Mesenchymal stem cell (in vitro differentiated cells and primary cell): ENCODE measurements at regions not wholly inside any gene's neighbourhood (a gene's known extent, or its start where the extent isn't known, plus 50 kb on each side); places are given as distances from the start of the nearest gene placed in this dataset.

Experiments used
- DNase-seq: peaks from one replicate; pipeline ENCODE4 v3.0.0-alpha.2; 2013
- H2AFZ ChIP-seq: one replicate; pipeline ENCODE4 v1.6.1; 2013; ENCODE audit warnings: low read depth, mild to moderate bottlenecking, control low read depth, inconsistent platforms, low read length, moderate library complexity
- H2AK5ac ChIP-seq: 2 replicates; pipeline ENCODE4 v1.6.1; 2013; ENCODE audit warnings: low read length, moderate library complexity, mild to moderate bottlenecking, inconsistent platforms; ENCODE audit not compliant: severe bottlenecking
- H2BK120ac ChIP-seq: one replicate; pipeline ENCODE4 v1.6.1; 2013; ENCODE audit warnings: low read depth, mild to moderate bottlenecking, inconsistent platforms, low read length, moderate library complexity
- H2BK12ac ChIP-seq, 2 experiments: one replicate each; pipeline ENCODE4 v1.6.1; 2013; ENCODE audit warnings: inconsistent platforms in 2 of 2, low read length in 2 of 2, mild to moderate bottlenecking in 2 of 2, moderate library complexity in 2 of 2, control low read depth in 1 of 2
- H2BK15ac ChIP-seq: one replicate; pipeline ENCODE4 v1.6.1; 2013; ENCODE audit warnings: mild to moderate bottlenecking, low read depth, inconsistent platforms; ENCODE audit not compliant: poor library complexity, severe bottlenecking
- H2BK5ac ChIP-seq: 2 replicates; pipeline ENCODE4 v1.6.1; 2013; ENCODE audit warnings: low read depth, mild to moderate bottlenecking, low read length, control low read depth, inconsistent platforms; ENCODE audit not compliant: poor library complexity, severe bottlenecking
- H3K14ac ChIP-seq, 2 experiments: one replicate each; pipeline ENCODE4 v1.6.1; 2013; ENCODE audit warnings: inconsistent platforms in 2 of 2, low read length in 2 of 2, control low read depth in 1 of 2, mild to moderate bottlenecking in 1 of 2, moderate library complexity in 1 of 2
- H3K18ac ChIP-seq, 2 experiments: one replicate each; pipeline ENCODE4 v1.6.1; 2013; ENCODE audit warnings: inconsistent platforms in 2 of 2, low read length in 2 of 2, control low read depth in 1 of 2, low read depth in 1 of 2, mild to moderate bottlenecking in 1 of 2
- H3K23ac ChIP-seq, 2 experiments: one replicate each; pipeline ENCODE4 v1.6.1; 2013; ENCODE audit warnings: inconsistent platforms in 2 of 2, low read length in 2 of 2, mild to moderate bottlenecking in 2 of 2, moderate library complexity in 2 of 2, control low read depth in 1 of 2
- H3K27ac ChIP-seq: 2 replicates; pipeline ENCODE4 v1.5.1; 2013; ENCODE audit warnings: mild to moderate bottlenecking, moderate library complexity, low read length, control low read depth, inconsistent platforms; ENCODE audit not compliant: poor library complexity, severe bottlenecking
- H3K27me3 ChIP-seq, 2 experiments: 2 replicates each; pipeline versions ENCODE4 v1.6.1 to v1.7.0; 2013; ENCODE audit warnings: low read length in 2 of 2, mild to moderate bottlenecking in 2 of 2, moderate library complexity in 2 of 2, control low read depth in 1 of 2, inconsistent platforms in 1 of 2; ENCODE audit not compliant: control insufficient read depth in 1 of 2, insufficient read depth in 1 of 2
- H3K36me3 ChIP-seq, 2 experiments: 2 replicates each; pipeline versions ENCODE4 v1.6.1 to v1.7.0; 2013; ENCODE audit warnings: low read length in 2 of 2, control low read depth in 1 of 2, inconsistent platforms in 1 of 2, low read depth in 1 of 2, mild to moderate bottlenecking in 1 of 2; ENCODE audit not compliant: insufficient read depth in 2 of 2, control insufficient read depth in 1 of 2
- H3K4ac ChIP-seq, 2 experiments: one replicate each; pipeline ENCODE4 v1.6.1; 2013; ENCODE audit warnings: inconsistent platforms in 2 of 2, low read length in 2 of 2, mild to moderate bottlenecking in 2 of 2, moderate library complexity in 2 of 2, control low read depth in 1 of 2, low read depth in 1 of 2
- H3K4me1 ChIP-seq: 2 replicates; pipeline ENCODE4 v1.6.1; 2013; ENCODE audit warnings: low read depth, low read length, control low read depth; ENCODE audit not compliant: control insufficient read depth, insufficient read depth
- H3K4me2 ChIP-seq: 2 replicates; pipeline ENCODE4 v1.6.1; 2013; ENCODE audit warnings: low read length, mild to moderate bottlenecking, inconsistent platforms; ENCODE audit not compliant: poor library complexity, severe bottlenecking
- H3K4me3 ChIP-seq, 2 experiments: 2 replicates each; pipeline versions ENCODE4 v1.5.1 to v1.7.0; 2013; ENCODE audit warnings: low read length in 2 of 2, mild to moderate bottlenecking in 2 of 2, control low read depth in 1 of 2, low read depth in 1 of 2; ENCODE audit not compliant: insufficient read depth in 1 of 2
- H3K79me1 ChIP-seq: replicated peaks from 2 replicates; pipeline ENCODE4 v1.6.1; 2013; ENCODE audit warnings: mild to moderate bottlenecking, control low read depth, low read length, inconsistent platforms; ENCODE audit not compliant: poor library complexity, severe bottlenecking
- H3K9ac ChIP-seq: 2 replicates; pipeline ENCODE4 v1.7.0; 2013; ENCODE audit warnings: mild to moderate bottlenecking, low read length, moderate library complexity
- H3K9me3 ChIP-seq: 2 replicates; pipeline ENCODE4 v1.7.0; 2013; ENCODE audit warnings: mild to moderate bottlenecking, low read length; ENCODE audit not compliant: control insufficient read depth
- H4K8ac ChIP-seq: one replicate; pipeline ENCODE4 v1.6.1; 2013; ENCODE audit warnings: inconsistent platforms, mild to moderate bottlenecking, low read length, moderate library complexity
- H4K91ac ChIP-seq: one replicate; pipeline ENCODE4 v1.6.1; 2013; ENCODE audit warnings: mild to moderate bottlenecking, low read length, inconsistent platforms
- WGBS: methylation state at CpG from one replicate; pipeline ENCODE4 v1.1.7; 2013; ENCODE audit warnings: mixed read lengths; 5-methylcytosine and 5-hydroxymethylcytosine counted together

DNA sequence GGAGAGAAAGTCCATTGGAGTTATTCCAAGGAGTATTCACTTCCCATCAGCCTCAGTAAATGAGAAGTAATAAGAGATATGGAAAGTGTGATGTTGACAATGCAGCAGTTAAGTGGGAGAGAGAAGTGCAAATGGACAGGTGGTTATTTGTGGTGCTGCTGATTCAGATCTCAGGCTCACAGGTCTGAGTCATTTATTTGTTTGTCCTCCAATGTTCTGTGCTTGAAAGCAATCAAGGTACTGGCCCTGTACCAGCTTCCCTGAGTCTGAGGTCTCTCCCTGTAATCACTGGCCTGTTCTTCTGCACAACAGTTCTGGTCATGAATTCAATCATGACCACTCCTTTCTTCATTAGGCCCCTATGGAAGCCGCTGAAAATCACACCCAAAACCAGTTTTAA is 827.7 kb downstream of the MAFB start:
- H3K36me3 ChIP-seq = no peaks in the 10 kb centered on the region
- no peak overlapping the region for H3K23ac ChIP-seq
- H4K91ac ChIP-seq = no peak overlapping the region
- H3K4me2 ChIP-seq = no peak overlapping the region
- H3K18ac ChIP-seq = no peak overlapping the region
- H2BK12ac ChIP-seq = no peak overlapping the region
- H2AFZ ChIP-seq = no peak overlapping the region
- no peak overlapping the region for H2BK5ac ChIP-seq
- no peak overlapping the region for H4K8ac ChIP-seq
- no peaks in the 10 kb centered on the region for H3K9me3 ChIP-seq
- no peak overlapping the region for H3K9ac ChIP-seq
- H3K27ac ChIP-seq = no peak overlapping the region
- H3K4me3 ChIP-seq = no peak overlapping the region
- no peak overlapping the region for H3K14ac ChIP-seq
- no peak overlapping the region for H2BK120ac ChIP-seq
- no peaks in the 10 kb centered on the region for H3K27me3 ChIP-seq
- no peak overlapping the region for H2BK15ac ChIP-seq
- no peak for DNase-seq
- 88% methylated on average over 1 of the region's 1 CpG for WGBS
- no peaks in the 10 kb centered on the region for H3K4me1 ChIP-seq
- no peaks in the 10 kb centered on the region for H3K79me1 ChIP-seq
- H3K4ac ChIP-seq = no peak overlapping the region
- H2AK5ac ChIP-seq = no peak overlapping the region

DNA sequence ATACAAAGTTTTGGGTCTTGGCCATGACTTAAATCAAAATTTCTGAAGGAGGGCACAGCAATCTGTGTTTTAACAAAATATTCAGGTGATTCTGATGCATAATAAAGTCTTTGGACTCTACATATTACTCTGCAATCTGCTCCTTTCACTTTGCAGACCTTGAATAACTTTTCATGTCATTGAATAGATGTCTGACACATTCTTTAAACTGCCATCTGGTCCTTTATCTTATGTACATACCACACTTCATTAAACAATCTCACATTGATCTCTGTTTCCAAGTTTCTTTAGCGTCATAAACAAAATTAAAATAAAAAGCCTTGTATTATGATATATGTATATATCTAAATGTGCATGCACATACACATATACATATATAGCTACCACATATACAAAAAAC is 831.2 kb downstream of the MAFB start:
- H3K18ac ChIP-seq = no peak overlapping the region
- H3K36me3 ChIP-seq = no peaks in the 10 kb centered on the region
- H4K8ac ChIP-seq = no peak overlapping the region
- no peak overlapping the region for H2AFZ ChIP-seq
- no peak overlapping the region for H3K27ac ChIP-seq
- no peak overlapping the region for H2AK5ac ChIP-seq
- peaks cover 3% of the 10 kb centered on the region for H3K4me1 ChIP-seq
- no peak overlapping the region for H3K9ac ChIP-seq
- H3K27me3 ChIP-seq = no peaks in the 10 kb centered on the region
- H3K9me3 ChIP-seq = no peaks in the 10 kb centered on the region
- no peak overlapping the region for H2BK15ac ChIP-seq
- H3K4me3 ChIP-seq = no peak overlapping the region
- no peak for DNase-seq
- no peak overlapping the region for H3K23ac ChIP-seq
- no peak overlapping the region for H2BK5ac ChIP-seq
- no peak overlapping the region for H3K14ac ChIP-seq
- H3K4ac ChIP-seq = no peak overlapping the region
- no peak overlapping the region for H3K4me2 ChIP-seq
- no peak overlapping the region for H2BK120ac ChIP-seq
- no peak overlapping the region for H4K91ac ChIP-seq
- H2BK12ac ChIP-seq = no peak overlapping the region
- H3K79me1 ChIP-seq = no peaks in the 10 kb centered on the region
- no CpG with 5 or more reads among the region's 1 CpG for WGBS

DNA sequence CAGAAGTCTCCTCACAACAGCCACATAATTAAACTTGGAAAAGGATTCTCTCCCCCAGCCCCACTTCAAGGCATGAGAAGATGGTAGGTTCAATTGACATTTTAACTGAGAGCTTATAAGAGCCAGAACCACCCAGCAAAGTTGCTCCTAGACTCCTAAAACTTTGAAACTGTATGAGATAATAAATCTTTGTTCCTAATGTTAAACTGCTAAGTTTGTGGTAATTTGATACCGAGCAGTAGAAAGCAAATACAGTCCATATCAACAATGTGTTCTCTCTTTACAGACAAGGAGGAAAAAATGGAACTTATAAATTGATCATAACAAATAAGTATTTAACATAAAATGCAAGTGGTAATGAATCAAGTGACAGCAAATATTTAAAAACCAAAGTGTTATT is 831.8 kb downstream of the MAFB start:
- Histone ChIP-seq H3K18ac (no peak overlapping the region), H3K23ac (no peak overlapping the region), H4K8ac (no peak overlapping the region), H2AK5ac (no peak overlapping the region), H3K79me1 (no peaks in the 10 kb centered on the region), H3K4me3 (no peak overlapping the region), H2BK12ac (no peak overlapping the region), H2BK120ac (no peak overlapping the region), H3K4ac (no peak overlapping the region), H2BK5ac (no peak overlapping the region), H2BK15ac (no peak overlapping the region), H3K27me3 (no peaks in the 10 kb centered on the region), H4K91ac (no peak overlapping the region), H2AFZ (no peak overlapping the region), H3K4me1 (peaks cover 3% of the 10 kb centered on the region), H3K14ac (no peak overlapping the region), H3K9ac (no peak overlapping the region), H3K9me3 (no peaks in the 10 kb centered on the region), H3K27ac (no peak overlapping the region), H3K4me2 (no peak overlapping the region), H3K36me3 (no peaks in the 10 kb centered on the region)
- DNase-seq = no peak
- WGBS = no CpG with 5 or more reads among the region's 1 CpG

GRCh38 chr20:39855799-39856198 is 833.2 kb downstream of the MAFB start:
- H3K4me1 ChIP-seq = peaks cover 5% of the 10 kb centered on the region
- no peak overlapping the region for H3K18ac ChIP-seq
- H3K23ac ChIP-seq = no peak overlapping the region
- no peak overlapping the region for H3K14ac ChIP-seq
- no peak overlapping the region for H3K27ac ChIP-seq
- H3K27me3 ChIP-seq = no peaks in the 10 kb centered on the region
- H3K9me3 ChIP-seq = no peaks in the 10 kb centered on the region
- H2AFZ ChIP-seq = no peak overlapping the region
- no peak overlapping the region for H4K91ac ChIP-seq
- H3K79me1 ChIP-seq = no peaks in the 10 kb centered on the region
- H2BK12ac ChIP-seq = no peak overlapping the region
- no peak overlapping the region for H2BK5ac ChIP-seq
- H2BK15ac ChIP-seq = no peak overlapping the region
- DNase-seq = peak; percentile 36
- peak overlapping the region in 1 of 2 experiments; percentile 10 for H3K4me3 ChIP-seq
- H3K4me2 ChIP-seq = no peak overlapping the region
- no peak overlapping the region for H2BK120ac ChIP-seq
- no peak overlapping the region for H2AK5ac ChIP-seq
- H3K4ac ChIP-seq = no peak overlapping the region
- H3K9ac ChIP-seq = no peak overlapping the region
- no peaks in the 10 kb centered on the region for H3K36me3 ChIP-seq
- no peak overlapping the region for H4K8ac ChIP-seq
- WGBS = 36% methylated on average over 3 of the region's 3 CpGs
